PFSK-1 (cell line): ENCODE measurements at regions not wholly inside any gene's neighbourhood (a gene's known extent, or its start where the extent isn't known, plus 50 kb on each side); places are given as distances from the start of the nearest gene placed in this dataset.

Experiments
- TAF1 ChIP-seq: IDR thresholded peaks from 2 replicates; pipeline ENCODE4 v1.6.1; 2012; ENCODE audit warnings: low read length, control low read depth, borderline replicate concordance; ENCODE audit not compliant: insufficient read depth
- TF ChIP-seq, protein P1 (sequence below), 2 experiments: IDR thresholded peaks; 2 replicates each; pipeline versions ENCODE4 v1.6.1 to v1.8.0; 2011 to 2012; ENCODE audit warnings: low read depth in 2 of 2, low read length in 2 of 2, control low read depth in 1 of 2, inconsistent platforms in 1 of 2, mild to moderate bottlenecking in 1 of 2, moderate library complexity in 1 of 2; ENCODE audit not compliant: insufficient read depth in 1 of 2

DNA sequence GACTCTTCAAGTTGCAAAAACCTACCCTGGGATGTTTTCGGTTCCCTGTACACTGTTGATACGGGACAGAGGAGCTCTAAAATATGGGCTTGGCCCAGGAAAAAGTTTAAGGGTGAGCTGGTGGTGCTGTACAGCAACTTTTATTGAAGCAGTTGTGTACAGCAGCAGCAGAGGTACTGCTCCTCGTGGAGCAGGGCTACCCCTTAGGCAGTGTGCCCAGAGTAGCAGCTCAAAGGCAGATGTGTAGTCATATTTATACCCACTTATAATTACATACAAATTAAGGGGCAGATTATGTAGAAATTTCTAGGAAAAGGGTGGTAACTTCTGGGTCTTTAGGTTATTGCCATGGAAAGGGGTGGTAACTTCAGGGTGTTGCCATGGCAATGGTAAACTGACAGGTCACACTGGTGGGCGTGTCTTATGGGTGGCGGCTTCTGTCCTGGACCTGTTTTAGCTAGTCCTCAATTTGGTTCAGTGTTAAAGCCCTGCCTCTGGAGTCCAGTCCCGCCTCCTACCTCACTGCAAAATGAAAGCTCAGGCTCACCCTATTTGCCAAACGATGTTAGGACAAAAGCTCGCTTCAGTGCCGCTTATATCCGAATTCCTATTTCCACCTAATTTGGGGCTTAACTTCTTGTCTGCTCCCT is 203.2 kb downstream of the ETAA1 start:
- TF ChIP-seq, protein P1, sequence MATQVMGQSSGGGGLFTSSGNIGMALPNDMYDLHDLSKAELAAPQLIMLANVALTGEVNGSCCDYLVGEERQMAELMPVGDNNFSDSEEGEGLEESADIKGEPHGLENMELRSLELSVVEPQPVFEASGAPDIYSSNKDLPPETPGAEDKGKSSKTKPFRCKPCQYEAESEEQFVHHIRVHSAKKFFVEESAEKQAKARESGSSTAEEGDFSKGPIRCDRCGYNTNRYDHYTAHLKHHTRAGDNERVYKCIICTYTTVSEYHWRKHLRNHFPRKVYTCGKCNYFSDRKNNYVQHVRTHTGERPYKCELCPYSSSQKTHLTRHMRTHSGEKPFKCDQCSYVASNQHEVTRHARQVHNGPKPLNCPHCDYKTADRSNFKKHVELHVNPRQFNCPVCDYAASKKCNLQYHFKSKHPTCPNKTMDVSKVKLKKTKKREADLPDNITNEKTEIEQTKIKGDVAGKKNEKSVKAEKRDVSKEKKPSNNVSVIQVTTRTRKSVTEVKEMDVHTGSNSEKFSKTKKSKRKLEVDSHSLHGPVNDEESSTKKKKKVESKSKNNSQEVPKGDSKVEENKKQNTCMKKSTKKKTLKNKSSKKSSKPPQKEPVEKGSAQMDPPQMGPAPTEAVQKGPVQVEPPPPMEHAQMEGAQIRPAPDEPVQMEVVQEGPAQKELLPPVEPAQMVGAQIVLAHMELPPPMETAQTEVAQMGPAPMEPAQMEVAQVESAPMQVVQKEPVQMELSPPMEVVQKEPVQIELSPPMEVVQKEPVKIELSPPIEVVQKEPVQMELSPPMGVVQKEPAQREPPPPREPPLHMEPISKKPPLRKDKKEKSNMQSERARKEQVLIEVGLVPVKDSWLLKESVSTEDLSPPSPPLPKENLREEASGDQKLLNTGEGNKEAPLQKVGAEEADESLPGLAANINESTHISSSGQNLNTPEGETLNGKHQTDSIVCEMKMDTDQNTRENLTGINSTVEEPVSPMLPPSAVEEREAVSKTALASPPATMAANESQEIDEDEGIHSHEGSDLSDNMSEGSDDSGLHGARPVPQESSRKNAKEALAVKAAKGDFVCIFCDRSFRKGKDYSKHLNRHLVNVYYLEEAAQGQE (IDR thresholded peaks at IDR 0.05; ENCODE audit: insufficient read depth in 1 of 2, low read depth in 2 of 2, low read length in 2 of 2) = no peak
- no peak for TF ChIP-seq TAF1
